SK-N-SH (cell line): ENCODE measurements at regions not wholly inside any gene's neighbourhood (a gene's known extent, or its start where the extent isn't known, plus 50 kb on each side); places are given as distances from the start of the nearest gene placed in this dataset.

ENCODE experiments used
- CTCF ChIA-PET: fragments of 300-600, 350-600 bp; formaldehyde crosslinking; extraction: SDS; loops from one replicate; lab custom pipeline; 2021; lab: Yijun Ruan, JAX
- POLR2A ChIA-PET: fragments of 350-600 bp; sonication (Branson Sonifier 250); formaldehyde crosslinking; extraction: SDS; loops from one replicate; lab custom pipeline; 2020; ENCODE audit warnings: antibody characterized with exemption, inconsistent platforms; lab: Yijun Ruan, JAX
- DNase-seq: peaks from one replicate; pipeline ENCODE4 v3.0.0; 2012
- H2AFZ ChIP-seq: fragments of 200-600 bp; sonication (generic); 2 replicates; pipeline ENCODE4 v1.8.1; 2016; ENCODE audit warnings: antibody characterized with exemption, mild to moderate bottlenecking, low read depth
- H3F3A ChIP-seq: fragments of 200-600 bp; sonication (generic); replicated peaks from 2 replicates; pipeline ENCODE3; 2016; ENCODE audit warnings: antibody characterized with exemption, mild to moderate bottlenecking; ENCODE audit not compliant: insufficient read depth
- H3K27ac ChIP-seq, 2 experiments: fragments of 200-500 bp in 1 of 2; fragments of 200-600 bp in 1 of 2; sonication (Bioruptor generic) in 1 of 2; sonication (generic), shearing (Covaris generic) in 1 of 2; 2 replicates each; pipeline versions ENCODE4 v1.5.1 to v1.6.1; 2014 to 2016; ENCODE audit warnings: low read depth in 2 of 2, inconsistent platforms in 1 of 2, low read length in 1 of 2, mild to moderate bottlenecking in 1 of 2, mixed read lengths in 1 of 2
- H3K27me3 ChIP-seq: fragments of 200-600 bp; sonication (generic), shearing (Covaris generic); 2 replicates; pipeline ENCODE4 v1.6.1; 2016; ENCODE audit warnings: mixed run types; ENCODE audit not compliant: insufficient read depth
- H3K36me3 ChIP-seq, 2 experiments: fragments of 200-500 bp in 1 of 2; fragments of 200-600 bp in 1 of 2; sonication (Bioruptor generic) in 1 of 2; sonication (generic) in 1 of 2; replicated peaks in 1 of 2; 2 replicates each; pipeline versions ENCODE3 to v1.5.1; 2014 to 2016; ENCODE audit warnings: low read length in 1 of 2, mild to moderate bottlenecking in 1 of 2; ENCODE audit not compliant: insufficient read depth in 2 of 2, control insufficient read depth in 1 of 2
- H3K4me1 ChIP-seq, 2 experiments: fragments of 200-500 bp in 1 of 2; fragments of 200-600 bp in 1 of 2; sonication (Bioruptor generic) in 1 of 2; sonication (generic), shearing (Covaris generic) in 1 of 2; 2 replicates each; pipeline versions ENCODE4 v1.5.1 to v1.6.1; 2014 to 2016; ENCODE audit warnings: low read depth in 1 of 2, low read length in 1 of 2, mixed run types in 1 of 2; ENCODE audit not compliant: insufficient read depth in 2 of 2, control insufficient read depth in 1 of 2
- H3K4me2 ChIP-seq: fragments of 200-600 bp; sonication (generic), shearing (Covaris generic); 2 replicates; pipeline ENCODE4 v1.6.1; 2017; ENCODE audit warnings: mixed run types
- H3K4me3 ChIP-seq, 2 experiments: fragments of 200-500 bp in 1 of 2; fragments of 200-600 bp in 1 of 2; sonication (Bioruptor generic) in 1 of 2; sonication (generic), shearing (Covaris generic) in 1 of 2; 2 replicates each; pipeline versions ENCODE4 v1.5.1 to v1.8.1; 2014 to 2016; ENCODE audit warnings: low read depth in 2 of 2, inconsistent platforms in 1 of 2, low read length in 1 of 2, mild to moderate bottlenecking in 1 of 2, mixed read lengths in 1 of 2, moderate library complexity in 1 of 2
- H3K79me2 ChIP-seq: fragments of 200-600 bp; sonication (generic); 2 replicates; pipeline ENCODE4 v1.8.1; 2017; ENCODE audit warnings: mild to moderate bottlenecking; ENCODE audit not compliant: insufficient read depth
- H3K9ac ChIP-seq: fragments of 200-600 bp; sonication (generic); 2 replicates; pipeline ENCODE4 v1.6.1; 2017; ENCODE audit warnings: mixed run types
- H3K9me2 ChIP-seq: fragments of 200-600 bp; sonication (generic); 2 replicates; pipeline ENCODE4 v1.6.1; 2017; ENCODE audit warnings: mixed run types
- H3K9me3 ChIP-seq: fragments of 200-600 bp; sonication (generic); 2 replicates; pipeline ENCODE4 v1.6.1; 2017; ENCODE audit warnings: mixed run types, mild to moderate bottlenecking, moderate library complexity
- H4K20me1 ChIP-seq: fragments of 200-600 bp; sonication (generic); 2 replicates; pipeline ENCODE4 v1.6.1; 2017; ENCODE audit warnings: mild to moderate bottlenecking, mixed run types; ENCODE audit not compliant: insufficient read depth
- ELF1 ChIP-seq: IDR thresholded peaks from 2 replicates; pipeline ENCODE4 v1.4.0; 2012
- EP300 ChIP-seq, 2 experiments: IDR thresholded peaks; 2 replicates each; pipeline versions ENCODE4 v1.4.0 to v1.6.1; 2012; ENCODE audit warnings: borderline replicate concordance in 1 of 2, low read depth in 1 of 2, low read length in 1 of 2
- EZH2phosphoT487 ChIP-seq: fragments of 200-600 bp; sonication (generic); IDR thresholded peaks from 2 replicates; pipeline ENCODE4 v1.6.1; 2017; ENCODE audit warnings: low read depth, mixed run types, mild to moderate bottlenecking, antibody characterized with exemption, moderate library complexity, borderline replicate concordance
- FOSL2 ChIP-seq: IDR thresholded peaks from 2 replicates; pipeline ENCODE4 v1.4.0; 2012; ENCODE audit warnings: low read depth, mild to moderate bottlenecking, moderate library complexity, borderline replicate concordance
- FOXJ3 ChIP-seq: sonication (generic); formaldehyde crosslinking; IDR thresholded peaks from 2 replicates; pipeline ENCODE4 v1.5.1; 2020; ENCODE audit warnings: mild to moderate bottlenecking, missing genetic modification reagents
- FOXM1 ChIP-seq: IDR thresholded peaks from 2 replicates; pipeline ENCODE4 v1.4.0; 2012; ENCODE audit warnings: low read depth, mild to moderate bottlenecking
- GABPA ChIP-seq: IDR thresholded peaks from 2 replicates; pipeline ENCODE4 v1.4.0; 2012; ENCODE audit warnings: low read depth, mild to moderate bottlenecking
- JUND ChIP-seq: IDR thresholded peaks from 2 replicates; pipeline ENCODE4 v1.4.0; 2012
- MEF2A ChIP-seq: IDR thresholded peaks from 2 replicates; pipeline ENCODE4 v1.4.0; 2012; ENCODE audit warnings: low read depth, borderline replicate concordance
- MXI1 ChIP-seq: IDR thresholded peaks from 2 replicates; pipeline ENCODE4 v1.6.1; 2012; ENCODE audit warnings: mild to moderate bottlenecking, low read depth, low read length, improper control_type of control experiment
- NFIC ChIP-seq: IDR thresholded peaks from 2 replicates; pipeline ENCODE4 v1.4.0; 2012; ENCODE audit warnings: borderline replicate concordance
- RCOR1 ChIP-seq: fragments of 150-350 bp; IDR thresholded peaks from 2 replicates; pipeline ENCODE4 v1.6.1; 2017; ENCODE audit warnings: antibody characterized with exemption, low read length
- SIN3A ChIP-seq: IDR thresholded peaks from 2 replicates; pipeline ENCODE4 v1.6.1; 2012; ENCODE audit warnings: low read depth, mild to moderate bottlenecking, low read length, moderate library complexity, borderline replicate concordance
- SMC3 ChIP-seq: IDR thresholded peaks from 2 replicates; pipeline ENCODE4 v1.6.1; 2012; ENCODE audit warnings: low read depth, low read length, improper control_type of control experiment
- TAF1 ChIP-seq: IDR thresholded peaks from 2 replicates; pipeline ENCODE4 v1.6.1; 2012; ENCODE audit warnings: low read depth, mild to moderate bottlenecking, low read length, moderate library complexity, borderline replicate concordance
- TEAD4 ChIP-seq: IDR thresholded peaks from 2 replicates; pipeline ENCODE4 v1.4.0; 2012; ENCODE audit warnings: mild to moderate bottlenecking, borderline replicate concordance; ENCODE audit not compliant: insufficient read depth
- WGBS: methylation state at CpG from one replicate; pipeline ENCODE4 v1.1.6; 2017; ENCODE audit warnings: low lambda C conversion rate; 5-methylcytosine and 5-hydroxymethylcytosine counted together
- TF ChIP-seq, protein P1 (sequence below): IDR thresholded peaks from 2 replicates; pipeline ENCODE4 v1.4.0; 2012; ENCODE audit warnings: low read depth
- TF ChIP-seq, protein P2 (sequence below): IDR thresholded peaks from 2 replicates; pipeline ENCODE4; 2012
- TF ChIP-seq, protein P3 (sequence below): IDR thresholded peaks from 2 replicates; pipeline ENCODE4 v1.4.0; 2012; ENCODE audit warnings: low read depth, borderline replicate concordance

DNA sequence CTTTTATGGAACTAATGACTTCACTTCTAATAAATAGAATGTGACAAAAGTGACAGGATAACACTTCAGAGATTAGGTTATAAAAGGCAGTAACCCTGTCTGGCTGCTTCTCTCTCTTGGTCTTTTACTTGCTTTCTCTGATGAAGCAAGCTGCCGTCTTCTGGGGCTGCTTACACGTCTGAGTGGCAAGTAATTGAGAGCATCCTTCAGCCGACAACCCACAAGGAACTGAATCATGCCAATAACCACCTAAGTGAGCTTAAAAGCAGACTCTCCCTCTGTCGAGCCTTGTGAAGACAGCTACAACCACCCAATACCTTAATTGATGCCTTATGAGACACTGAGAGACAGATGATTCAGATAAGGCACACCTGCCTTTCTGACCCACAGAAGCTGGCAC lies 1091.2 kb downstream of the SLITRK1 start:
- ChIA-PET CTCF (no interaction called here), POLR2A (no interaction called here)
- 6% methylated on average over 4 of the region's 4 CpGs for WGBS
- Histone ChIP-seq H3F3A (no peaks in the 10 kb centered on the region), H3K9me2 (no peaks in the 10 kb centered on the region), H3K27ac (no peak overlapping the region), H3K79me2 (no peaks in the 10 kb centered on the region), H3K4me1 (no peaks in the 10 kb centered on the region), H3K27me3 (no peaks in the 10 kb centered on the region), H3K36me3 (no peaks in the 10 kb centered on the region), H4K20me1 (no peaks in the 10 kb centered on the region), H2AFZ (no peak overlapping the region), H3K4me3 (no peak overlapping the region), H3K4me2 (no peak overlapping the region), H3K9ac (no peak overlapping the region), H3K9me3 (no peaks in the 10 kb centered on the region)
- TF ChIP-seq SMC3, result no peak
- TF ChIP-seq JUND, result no peak
- TF ChIP-seq FOSL2, result no peak
- TF ChIP-seq MEF2A, result no peak
- no peak for DNase-seq

DNA sequence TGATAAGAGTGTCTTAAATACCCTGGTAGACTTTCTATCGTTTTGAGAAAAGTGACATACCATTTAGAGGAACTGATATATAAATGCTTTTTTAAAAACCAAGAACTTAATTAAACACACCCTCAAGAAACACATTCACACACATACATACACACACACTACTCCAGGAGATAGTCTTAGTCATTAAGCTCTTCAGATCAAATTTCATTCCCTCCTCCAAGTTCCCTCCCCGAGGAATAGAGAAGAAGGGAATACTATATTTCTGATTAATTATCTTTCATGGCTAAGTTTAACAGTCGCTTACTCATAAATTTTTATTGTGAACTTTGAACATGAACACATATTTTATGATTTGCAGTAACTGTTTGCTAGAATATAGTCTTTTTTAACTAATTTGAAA lies 1109.5 kb downstream of the SLITRK1 start:
- ChIA-PET CTCF (no interaction called here), POLR2A (no interaction called here)
- no peaks in the 10 kb centered on the region for H3K36me3 ChIP-seq
- H3K27ac ChIP-seq, result no peak overlapping the region
- no peak overlapping the region for H3K4me3 ChIP-seq
- H2AFZ ChIP-seq, result no peak overlapping the region
- no peaks in the 10 kb centered on the region for H3K9me3 ChIP-seq
- H4K20me1 ChIP-seq, result no peaks in the 10 kb centered on the region
- H3K4me2 ChIP-seq, result no peak overlapping the region
- H3K4me1 ChIP-seq, result no peaks in the 10 kb centered on the region
- H3K9me2 ChIP-seq, result no peaks in the 10 kb centered on the region
- H3K79me2 ChIP-seq, result no peaks in the 10 kb centered on the region
- H3K9ac ChIP-seq, result no peak overlapping the region
- WGBS, result 5% methylated on average over 3 of the region's 3 CpGs
- no peaks in the 10 kb centered on the region for H3F3A ChIP-seq
- TF ChIP-seq MEF2A (no peak), GABPA (no peak), FOXM1 (no peak), FOXJ3 (CRISPR knock-in tag) (no peak), NFIC (no peak), EZH2phosphoT487 (no peak), RCOR1 (no peak), MXI1 (no peak)
- TF ChIP-seq, protein P1, sequence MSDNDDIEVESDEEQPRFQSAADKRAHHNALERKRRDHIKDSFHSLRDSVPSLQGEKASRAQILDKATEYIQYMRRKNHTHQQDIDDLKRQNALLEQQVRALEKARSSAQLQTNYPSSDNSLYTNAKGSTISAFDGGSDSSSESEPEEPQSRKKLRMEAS, result no peak
- no peaks in the 10 kb centered on the region for H3K27me3 ChIP-seq
- DNase-seq, result no peak

DNA sequence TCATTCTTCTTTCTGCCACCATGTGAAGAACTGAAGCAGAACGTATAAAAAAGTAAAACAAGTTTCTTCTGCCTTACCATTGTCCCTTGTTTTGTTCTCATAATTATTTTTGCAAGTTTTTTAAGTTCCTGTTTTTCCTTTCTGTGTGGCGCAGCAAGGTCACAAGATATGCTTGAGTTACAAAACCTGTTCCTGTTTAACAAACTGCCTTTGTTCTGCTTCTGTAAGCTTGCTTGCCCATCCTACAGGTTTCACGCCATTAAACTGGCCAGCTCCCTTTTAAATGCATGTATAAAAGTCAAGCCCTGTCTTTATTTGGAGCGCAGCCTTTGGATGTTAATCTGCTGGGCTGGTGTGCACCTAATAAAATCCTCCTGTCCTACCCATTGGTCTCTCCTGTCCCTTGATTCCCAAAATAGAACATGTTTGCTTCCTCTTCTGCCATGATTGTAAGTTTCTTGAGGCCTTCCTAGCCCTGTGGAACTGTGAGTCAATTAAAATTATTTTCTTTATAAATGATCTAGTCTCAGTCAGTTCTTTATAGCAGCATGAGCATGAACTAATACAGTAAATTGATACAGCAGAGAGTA lies 1115.4 kb downstream of the SLITRK1 start:
- Histone ChIP-seq H3K9ac (no peak overlapping the region), H2AFZ (no peak overlapping the region), H4K20me1 (no peaks in the 10 kb centered on the region), H3K9me2 (no peaks in the 10 kb centered on the region), H3K27ac (no peak overlapping the region), H3K36me3 (no peaks in the 10 kb centered on the region), H3K4me1 (no peaks in the 10 kb centered on the region), H3K9me3 (no peaks in the 10 kb centered on the region), H3K4me2 (no peak overlapping the region), H3K79me2 (no peaks in the 10 kb centered on the region), H3K4me3 (no peak overlapping the region), H3F3A (no peaks in the 10 kb centered on the region), H3K27me3 (no peaks in the 10 kb centered on the region)
- no peak for DNase-seq
- ChIA-PET CTCF (no interaction called here), POLR2A (no interaction called here)
- 1% methylated on average over 4 of the region's 4 CpGs for WGBS
- TF ChIP-seq, protein P2, sequence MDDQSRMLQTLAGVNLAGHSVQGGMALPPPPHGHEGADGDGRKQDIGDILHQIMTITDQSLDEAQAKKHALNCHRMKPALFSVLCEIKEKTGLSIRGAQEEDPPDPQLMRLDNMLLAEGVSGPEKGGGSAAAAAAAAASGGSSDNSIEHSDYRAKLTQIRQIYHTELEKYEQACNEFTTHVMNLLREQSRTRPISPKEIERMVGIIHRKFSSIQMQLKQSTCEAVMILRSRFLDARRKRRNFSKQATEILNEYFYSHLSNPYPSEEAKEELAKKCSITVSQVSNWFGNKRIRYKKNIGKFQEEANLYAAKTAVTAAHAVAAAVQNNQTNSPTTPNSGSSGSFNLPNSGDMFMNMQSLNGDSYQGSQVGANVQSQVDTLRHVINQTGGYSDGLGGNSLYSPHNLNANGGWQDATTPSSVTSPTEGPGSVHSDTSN, result no peak
- TF ChIP-seq, protein P3, sequence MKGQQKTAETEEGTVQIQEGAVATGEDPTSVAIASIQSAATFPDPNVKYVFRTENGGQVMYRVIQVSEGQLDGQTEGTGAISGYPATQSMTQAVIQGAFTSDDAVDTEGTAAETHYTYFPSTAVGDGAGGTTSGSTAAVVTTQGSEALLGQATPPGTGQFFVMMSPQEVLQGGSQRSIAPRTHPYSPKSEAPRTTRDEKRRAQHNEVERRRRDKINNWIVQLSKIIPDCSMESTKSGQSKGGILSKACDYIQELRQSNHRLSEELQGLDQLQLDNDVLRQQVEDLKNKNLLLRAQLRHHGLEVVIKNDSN, result no peak
- TF ChIP-seq TAF1 (no peak), TEAD4 (no peak), ELF1 (no peak), SIN3A (no peak), EP300 (IDR thresholded peaks at IDR 0.05; ENCODE audit: borderline replicate concordance in 1 of 2, low read depth in 1 of 2, low read length in 1 of 2) (no peak), SMC3 (no peak)
